ENCODE measurements at regions not wholly inside any gene's neighbourhood (a gene's known extent, or its start where the extent isn't known, plus 50 kb on each side); places are given as distances from the start of the nearest gene placed in this dataset.

GRCh38 chr15:53835309-53835708 lies 75.8 kb upstream of the WDR72 start (continued):
- TF ChIP-seq ZBTB4 (CRISPR knock-in tag; IDR thresholded peaks at IDR 0.05) = no peak
- no peak for TF ChIP-seq MAX (IDR thresholded peaks at IDR 0.05; ENCODE audit: low read depth, low read length)
- no peak for TF ChIP-seq ZNF384 (IDR thresholded peaks at IDR 0.05; ENCODE audit: borderline replicate concordance, low read depth, low read length)
- TF ChIP-seq CHD1 (IDR thresholded peaks at IDR 0.05; ENCODE audit: low read depth, low read length) = no peak
- no peak for TF ChIP-seq CREB1 (IDR thresholded peaks at IDR 0.05; ENCODE audit: low read depth)
- TF ChIP-seq SMAD5 (IDR thresholded peaks at IDR 0.05; ENCODE audit: low read depth) = no peak
- no peak for TF ChIP-seq YBX1 (IDR thresholded peaks at IDR 0.05)
- no peak for TF ChIP-seq CREM (IDR thresholded peaks at IDR 0.05; ENCODE audit: low read depth)
- no peak for TF ChIP-seq BCL11A (IDR thresholded peaks at IDR 0.05; ENCODE audit: low read depth, low read length)

DNA sequence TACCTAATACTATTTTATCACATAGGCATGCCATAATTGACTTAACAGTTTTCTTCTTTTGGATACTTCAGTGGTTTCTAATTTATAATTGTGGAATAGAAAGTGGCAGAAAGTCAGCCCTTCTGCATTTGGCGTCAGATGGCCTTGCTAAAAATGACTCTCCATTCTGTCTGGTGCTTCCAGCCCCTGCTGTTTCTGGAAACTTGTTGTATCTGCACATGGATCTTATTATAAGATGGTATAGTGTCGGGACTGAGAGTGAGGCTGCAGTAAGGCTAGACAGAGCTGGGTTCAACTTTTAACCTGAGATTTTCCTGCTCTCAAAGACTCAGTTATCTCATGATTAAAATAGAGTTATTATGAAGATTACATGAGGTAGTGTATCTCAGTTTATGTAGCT lies 74.8 kb upstream of the WDR72 start:
- no peaks in the 10 kb centered on the region for H3K4me1 ChIP-seq (ENCODE audit: control insufficient read depth, insufficient read depth, low read length)
- 0% methylated on average over 2 of the region's 2 CpGs for WGBS (ENCODE audit: insufficient coverage, insufficient replicate concordance, low lambda C conversion rate, missing lambda C conversion rate)
- SMC1A ChIA-PET (ENCODE audit: uncharacterized antibody, unreplicated experiment) = no interaction called here
- no peak overlapping the region for H3K4me2 ChIP-seq (ENCODE audit: control insufficient read depth, insufficient read depth)
- H3K9me3 ChIP-seq (replicated peaks; ENCODE audit: control insufficient read depth, insufficient read depth, low read length) = no peaks in the 10 kb centered on the region
- POLR2A ChIA-PET = no interaction called here
- no peaks in the 10 kb centered on the region for H3K79me2 ChIP-seq (ENCODE audit: control insufficient read depth, insufficient read depth, low read length)
- ATAC-seq (no peak), DNase-seq (ENCODE audit: low read depth, low spot score) (no peak), FAIRE-seq (no peak)
- no peaks in the 10 kb centered on the region for H4K20me1 ChIP-seq (ENCODE audit: control insufficient read depth, insufficient read depth)
- no peaks in the 10 kb centered on the region for H3K27me3 ChIP-seq (replicated peaks in 1 of 2; ENCODE audit: control insufficient read depth in 2 of 2, insufficient read depth in 2 of 2, low read length in 1 of 2)
- H3K27ac ChIP-seq (ENCODE audit: control insufficient read depth, insufficient read depth) = no peak overlapping the region
- RAD21 ChIA-PET (ENCODE audit: unreplicated experiment) = no interaction called here
- H2AFZ ChIP-seq (ENCODE audit: control insufficient read depth, low read depth, low read length) = no peak overlapping the region
- H3K36me3 ChIP-seq (ENCODE audit: control insufficient read depth in 2 of 2, insufficient read depth in 2 of 2, low read length in 1 of 2) = no peaks in the 10 kb centered on the region
- in situ Hi-C loops (cut with MboI) (no loop called here), intact Hi-C loops (cut with micrococcal nuclease; ENCODE audit: unreplicated experiment) (no loop called here)
- TF ChIP-seq CBFB (IDR thresholded peaks at IDR 0.05; ENCODE audit: low read depth) = no peak
- TF ChIP-seq NR2F1 (conservative IDR thresholded peaks at IDR 0.05) = no peak
- BruUV-seq (replicated peaks) = no TSS peak
- no peak overlapping the region for H3K4me3 ChIP-seq
- CTCF ChIA-PET = no interaction called here
- H3K9ac ChIP-seq (ENCODE audit: control insufficient read depth, insufficient read depth, low read length) = no peak overlapping the region

Data from GM12878 (cell line).